H1 (cell line): ENCODE measurements at regions not wholly inside any gene's neighbourhood (a gene's known extent, or its start where the extent isn't known, plus 50 kb on each side); places are given as distances from the start of the nearest gene placed in this dataset.
A peak's percentile ranks its signal among the peaks of the same experiment; 100 is the strongest.

ENCODE experiments used
- CTCF ChIA-PET: fragments of 300-600 bp; sonication (Branson Sonifier 250); formaldehyde crosslinking; loops from one replicate; lab custom pipeline; 2021; ENCODE audit not compliant: partially characterized antibody; lab: Charles Lee
- POLR2A ChIA-PET: fragments of 300-600 bp; sonication (Branson Sonifier 250); formaldehyde crosslinking; loops from one replicate; lab custom pipeline; 2021; ENCODE audit warnings: inconsistent platforms; ENCODE audit not compliant: partially characterized antibody; lab: Charles Lee
- DNase-seq, 2 experiments: peaks; one replicate each; pipeline versions ENCODE4 v3.0.0 to v3.0.0-alpha.2; 2010 to 2022; ENCODE audit warnings: low spot score in 2 of 2, low read depth in 1 of 2, mixed read lengths in 1 of 2
- FAIRE-seq: peaks from 2 replicates; lab custom pipeline; 2011; peaks lifted over from hg19 to GRCh38; lab: Jason Lieb, UNC
- H2AFZ ChIP-seq: 2 replicates; pipeline ENCODE4 v1.8.1; 2012; ENCODE audit warnings: low read length, inconsistent platforms
- H2AK5ac ChIP-seq: 2 replicates; pipeline ENCODE4 v1.6.1; 2013; ENCODE audit warnings: low read depth, low read length
- H2BK120ac ChIP-seq: replicated peaks from 2 replicates; pipeline ENCODE3; 2013; ENCODE audit warnings: low read depth, low read length, inconsistent platforms
- H2BK12ac ChIP-seq: 2 replicates; pipeline ENCODE4 v1.6.1; 2013; ENCODE audit warnings: low read depth, low read length
- H2BK15ac ChIP-seq: 2 replicates; pipeline ENCODE4 v1.6.1; 2013; ENCODE audit warnings: low read length
- H2BK20ac ChIP-seq: 2 replicates; pipeline ENCODE4 v1.6.1; 2013; ENCODE audit warnings: low read length
- H2BK5ac ChIP-seq: 2 replicates; pipeline ENCODE4 v1.6.1; 2013; ENCODE audit warnings: low read depth, low read length
- H3K14ac ChIP-seq: 2 replicates; pipeline ENCODE4 v1.6.1; 2013; ENCODE audit warnings: inconsistent platforms; ENCODE audit not compliant: insufficient read length
- H3K18ac ChIP-seq: 2 replicates; pipeline ENCODE4 v1.6.1; 2013; ENCODE audit warnings: low read length; ENCODE audit errors: extremely low read depth
- H3K23ac ChIP-seq: 2 replicates; pipeline ENCODE4 v1.6.1; 2013; ENCODE audit warnings: inconsistent platforms; ENCODE audit not compliant: insufficient read length
- H3K23me2 ChIP-seq: 2 replicates; pipeline ENCODE4 v1.6.1; 2013; ENCODE audit warnings: low read depth, low read length
- H3K27ac ChIP-seq: 2 replicates; pipeline ENCODE4 v1.6.1; 2011; ENCODE audit warnings: low read depth, low read length, inconsistent platforms
- H3K27me3 ChIP-seq, 4 experiments: replicated peaks in 1 of 4; 1 replicate in 1 of 4; 2 replicates in 3 of 4; pipeline versions ENCODE4 v1.6.1 to v1.8.1; 2011 to 2013; ENCODE audit warnings: low read length in 3 of 4, mild to moderate bottlenecking in 3 of 4, inconsistent platforms in 2 of 4, mixed read lengths in 2 of 4, moderate library complexity in 1 of 4; ENCODE audit not compliant: control insufficient read depth in 3 of 4, insufficient read depth in 3 of 4; ENCODE audit errors: extremely low read depth in 1 of 4
- H3K36me3 ChIP-seq, 4 experiments: 2 replicates each; pipeline versions ENCODE4 v1.6.1 to v1.8.1; 2011 to 2013; ENCODE audit warnings: mild to moderate bottlenecking in 4 of 4, low read length in 3 of 4, moderate library complexity in 2 of 4, control low read depth in 1 of 4, inconsistent platforms in 1 of 4; ENCODE audit not compliant: insufficient read depth in 4 of 4, control insufficient read depth in 2 of 4
- H3K4ac ChIP-seq: replicated peaks from 2 replicates; pipeline ENCODE3; 2013; ENCODE audit warnings: low read length, low read depth, mixed read lengths, inconsistent platforms; ENCODE audit not compliant: insufficient read length
- H3K4me1 ChIP-seq, 4 experiments: replicated peaks in 1 of 4; 1 replicate in 1 of 4; 2 replicates in 3 of 4; pipeline versions ENCODE4 v1.6.1 to v1.8.1; 2011 to 2013; ENCODE audit warnings: low read length in 3 of 4, inconsistent platforms in 2 of 4, mixed read lengths in 1 of 4; ENCODE audit not compliant: insufficient read depth in 4 of 4, control insufficient read depth in 3 of 4
- H3K4me2 ChIP-seq, 2 experiments: 2 replicates each; pipeline versions ENCODE4 v1.6.1 to v1.8.1; 2011 to 2013; ENCODE audit warnings: low read depth in 2 of 2, low read length in 2 of 2, control low read depth in 1 of 2, inconsistent platforms in 1 of 2, mild to moderate bottlenecking in 1 of 2; ENCODE audit not compliant: insufficient read depth in 1 of 2
- H3K4me3 ChIP-seq, 4 experiments: fragments of 200-600, 300-600 bp in 1 of 4; sonication (generic), shearing (Covaris generic), sonication (Bioruptor Twin) in 1 of 4; 2 replicates each; pipeline versions ENCODE4 v1.5.1 to v1.8.1; 2011 to 2016; ENCODE audit warnings: low read length in 4 of 4, low read depth in 3 of 4, control low read depth in 2 of 4, inconsistent platforms in 2 of 4, mild to moderate bottlenecking in 2 of 4, mixed read lengths in 1 of 4, moderate library complexity in 1 of 4; ENCODE audit not compliant: insufficient read depth in 2 of 4; ENCODE audit errors: extremely low read depth in 1 of 4
- H3K56ac ChIP-seq: replicated peaks from 2 replicates; pipeline ENCODE3; 2013; ENCODE audit warnings: low read depth, mild to moderate bottlenecking, mixed read lengths, low read length, inconsistent platforms; ENCODE audit not compliant: insufficient read length
- H3K79me1 ChIP-seq: 2 replicates; pipeline ENCODE4 v1.6.1; 2013; ENCODE audit warnings: low read depth, low read length, control low read depth
- H3K79me2 ChIP-seq, 2 experiments: 2 replicates each; pipeline versions ENCODE4 v1.6.1 to v1.8.1; 2012 to 2013; ENCODE audit warnings: low read length in 2 of 2, mild to moderate bottlenecking in 2 of 2, inconsistent platforms in 1 of 2; ENCODE audit not compliant: insufficient read depth in 2 of 2, control insufficient read depth in 1 of 2
- H3K9ac ChIP-seq, 4 experiments: replicated peaks in 1 of 4; 1 replicate in 1 of 4; 2 replicates in 3 of 4; pipeline versions ENCODE4 v1.6.1 to v1.8.1; 2011 to 2013; ENCODE audit warnings: low read depth in 3 of 4, low read length in 3 of 4, control low read depth in 2 of 4, mild to moderate bottlenecking in 2 of 4, moderate library complexity in 2 of 4, inconsistent platforms in 1 of 4; ENCODE audit errors: extremely low read depth in 1 of 4
- H3K9me3 ChIP-seq, 2 experiments: 2 replicates each; pipeline versions ENCODE4 v1.6.1 to v1.8.1; 2012 to 2013; ENCODE audit warnings: mild to moderate bottlenecking in 2 of 2, moderate library complexity in 2 of 2, control low read depth in 1 of 2, inconsistent platforms in 1 of 2, low read depth in 1 of 2, low read length in 1 of 2, mixed read lengths in 1 of 2; ENCODE audit not compliant: insufficient read depth in 2 of 2
- H4K20me1 ChIP-seq, 2 experiments: replicated peaks in 1 of 2; 2 replicates each; pipeline versions ENCODE3 to v1.8.1; 2011 to 2013; ENCODE audit warnings: inconsistent platforms in 2 of 2, low read length in 2 of 2, mild to moderate bottlenecking in 1 of 2; ENCODE audit not compliant: insufficient read depth in 2 of 2, control insufficient read depth in 1 of 2
- H4K5ac ChIP-seq: 2 replicates; pipeline ENCODE4 v1.6.1; 2013; ENCODE audit warnings: low read length, low read depth, mixed read lengths, inconsistent platforms; ENCODE audit not compliant: insufficient read length
- H4K8ac ChIP-seq: 2 replicates; pipeline ENCODE4 v1.8.0; 2013; ENCODE audit warnings: mild to moderate bottlenecking, moderate library complexity, low read length, inconsistent platforms; ENCODE audit not compliant: insufficient read depth; ENCODE audit errors: extremely low read depth
- H4K91ac ChIP-seq: replicated peaks from 2 replicates; pipeline ENCODE3; 2013; ENCODE audit warnings: low read length, mixed read lengths, inconsistent platforms; ENCODE audit not compliant: insufficient read length
- BRCA1 ChIP-seq: IDR thresholded peaks from 2 replicates; pipeline ENCODE4 v1.6.1; 2012; ENCODE audit warnings: low read depth, low read length, improper control_type of control experiment
- CBX8 ChIP-seq: fragments of 300-800, 300-1000 bp; sonication (generic); IDR thresholded peaks from 2 replicates; pipeline ENCODE4 v1.7.1; 2016; ENCODE audit warnings: low read depth, low read length, borderline replicate concordance
- CTCF ChIP-seq, 3 experiments: IDR thresholded peaks; 1 replicate in 2 of 3; 2 replicates in 1 of 3; pipeline versions ENCODE4 v1.5.1 to v1.6.1; 2011; ENCODE audit warnings: low read length in 3 of 3, mild to moderate bottlenecking in 3 of 3, inconsistent platforms in 2 of 3, low read depth in 1 of 3, moderate library complexity in 1 of 3; ENCODE audit not compliant: insufficient read depth in 1 of 3; ENCODE audit errors: control extremely low read depth in 1 of 3
- SIN3A ChIP-seq, 2 experiments: IDR thresholded peaks in 1 of 2; conservative IDR thresholded peaks in 1 of 2; 2 replicates each; pipeline ENCODE4 v1.6.1; 2011 to 2012; ENCODE audit warnings: low read length in 2 of 2, improper control_type of control experiment in 1 of 2, low read depth in 1 of 2, mild to moderate bottlenecking in 1 of 2
- SIX5 ChIP-seq: IDR thresholded peaks from 2 replicates; pipeline ENCODE4 v1.6.1; 2011; ENCODE audit warnings: mild to moderate bottlenecking, low read depth, low read length
- SP1 ChIP-seq: IDR thresholded peaks from 2 replicates; pipeline ENCODE4 v1.6.1; 2011; ENCODE audit warnings: low read depth, low read length
- SUZ12 ChIP-seq: fragments of 200-600 bp; sonication (generic); IDR thresholded peaks from 2 replicates; pipeline ENCODE4 v1.6.1; 2012; ENCODE audit warnings: mild to moderate bottlenecking, inconsistent platforms, low read length, moderate library complexity, mixed read lengths
- WGBS, 2 experiments: shearing (Covaris generic) in 1 of 2; methylation state at CpG; one replicate each; pipeline versions ENCODE4 v1.1.6 to v1.1.7; 2013 to 2015; ENCODE audit warnings: low lambda C conversion rate in 2 of 2, mixed read lengths in 2 of 2, inconsistent platforms in 1 of 2, low coverage in 1 of 2, missing lambda C conversion rate in 1 of 2; ENCODE audit not compliant: insufficient replicate concordance in 2 of 2, insufficient coverage in 1 of 2, insufficient read length in 1 of 2; ENCODE audit errors: extremely low coverage in 1 of 2, missing lambda C conversion rate in 1 of 2; 5-methylcytosine and 5-hydroxymethylcytosine counted together

DNA sequence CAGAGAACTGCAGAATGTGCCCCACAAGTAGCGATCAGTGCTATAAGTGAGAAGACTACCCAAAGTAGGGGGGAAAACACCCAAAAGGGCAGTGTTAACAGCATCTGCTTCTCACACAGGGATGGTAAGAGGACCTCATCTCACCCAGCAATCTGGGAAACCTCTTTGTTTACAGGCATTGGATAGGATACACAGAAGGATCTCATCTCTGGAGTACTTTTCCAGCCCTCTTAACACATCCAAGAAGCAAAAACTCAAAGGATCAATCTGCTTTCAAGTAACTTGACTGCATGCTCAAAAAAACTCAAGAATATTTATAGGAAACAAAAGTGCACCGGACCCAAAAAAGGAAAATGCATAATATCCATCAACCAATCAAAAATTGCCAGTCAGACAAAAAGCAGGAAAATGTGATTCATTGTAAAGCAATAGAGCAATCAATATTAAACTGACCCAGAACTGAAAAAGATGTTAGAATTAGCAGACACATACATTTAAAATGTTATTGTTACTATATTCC, 311.0 kb upstream of the CXADR start:
- Histone ChIP-seq H3K4ac (no peak overlapping the region), H3K27me3 (no peaks in the 10 kb centered on the region), H3K79me2 (no peaks in the 10 kb centered on the region), H2BK5ac (no peak overlapping the region), H3K23me2 (no peaks in the 10 kb centered on the region), H2BK120ac (no peak overlapping the region), H4K8ac (no peak overlapping the region), H3K56ac (no peak overlapping the region), H4K5ac (no peak overlapping the region), H2BK12ac (no peak overlapping the region), H2BK15ac (no peak overlapping the region), H2AK5ac (no peak overlapping the region), H3K79me1 (no peaks in the 10 kb centered on the region), H3K14ac (no peak overlapping the region), H3K9ac (no peak overlapping the region), H3K4me2 (no peak overlapping the region), H3K18ac (no peak overlapping the region), H3K4me1 (no peaks in the 10 kb centered on the region), H3K23ac (no peak overlapping the region), H2AFZ (0 out of 2 replicates have a peak overlapping the region, but pooled peaks have one; percentile 34), H3K36me3 (no peaks in the 10 kb centered on the region), H3K4me3 (no peak overlapping the region), H4K20me1 (no peaks in the 10 kb centered on the region), H2BK20ac (no peak overlapping the region), H3K9me3 (no peaks in the 10 kb centered on the region), H3K27ac (no peak overlapping the region), H4K91ac (no peak overlapping the region)
- DNase-seq: no peak
- CTCF ChIA-PET: no interaction called here
- POLR2A ChIA-PET: no interaction called here
- 84% methylated on average over 2 of the region's 2 CpGs; no CpG with 5 or more reads in 1 of the 2 experiments for WGBS, 2 experiments
- TF ChIP-seq SP1 (no peak), SUZ12 (no peak), CTCF (IDR thresholded peaks at IDR 0.05; ENCODE audit: control extremely low read depth in 1 of 3, insufficient read depth in 1 of 3, low read depth in 1 of 3, low read length in 3 of 3) (no peak), BRCA1 (no peak), CBX8 (no peak), SIN3A (conservative IDR thresholded peaks at IDR 0.05 in 1 of 2, IDR thresholded peaks at IDR 0.05 in 1 of 2; ENCODE audit: low read depth in 1 of 2, low read length in 2 of 2) (no peak), SIX5 (no peak)
- no peak for FAIRE-seq
